Keratinocyte (primary cell): ENCODE measurements at regions not wholly inside any gene's neighbourhood (a gene's known extent, or its start where the extent isn't known, plus 50 kb on each side); places are given as distances from the start of the nearest gene placed in this dataset.

Experiments
- EZH2 ChIP-seq: IDR thresholded peaks from one replicate; pipeline ENCODE4 v1.6.1; 2012; ENCODE audit warnings: inconsistent platforms, mild to moderate bottlenecking, low read length, moderate library complexity
- TF ChIP-seq, protein P1 (sequence below), 3 experiments: IDR thresholded peaks in 1 of 3; conservative IDR thresholded peaks in 1 of 3; optimal IDR thresholded peaks in 1 of 3; 2 replicates in 2 of 3; 3 replicates in 1 of 3; pipeline versions ENCODE3 to v1.5.1; 2011; ENCODE audit warnings: low read length in 3 of 3, mild to moderate bottlenecking in 3 of 3, moderate library complexity in 2 of 3, control low read depth in 1 of 3, inconsistent platforms in 1 of 3; ENCODE audit not compliant: insufficient read depth in 2 of 3; ENCODE audit errors: extremely low read depth in 1 of 3

DNA sequence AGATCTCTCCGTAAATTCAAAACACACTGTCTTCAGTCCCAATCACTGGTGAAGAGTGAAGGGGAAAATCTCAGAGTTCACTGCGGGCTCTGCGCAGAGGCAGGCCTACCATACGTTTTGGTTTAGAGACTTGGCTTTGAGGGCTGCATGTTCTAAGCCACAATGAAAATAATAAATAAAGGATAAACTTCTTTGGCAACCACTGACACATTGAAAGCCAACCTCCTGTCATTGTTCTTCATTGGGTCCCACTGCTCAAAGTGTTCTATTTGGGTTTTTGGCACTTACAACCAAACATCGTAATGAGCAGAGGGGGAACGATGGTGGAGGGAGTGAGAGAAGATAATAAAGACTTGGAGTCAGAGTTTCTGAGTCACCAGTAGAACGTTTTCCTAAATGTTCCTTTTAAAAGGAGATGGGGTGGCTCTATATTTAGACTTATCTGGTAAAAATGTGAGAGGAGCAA lies 472.9 kb downstream of the SOX6 start:
- no peak for TF ChIP-seq EZH2
- TF ChIP-seq, protein P1, sequence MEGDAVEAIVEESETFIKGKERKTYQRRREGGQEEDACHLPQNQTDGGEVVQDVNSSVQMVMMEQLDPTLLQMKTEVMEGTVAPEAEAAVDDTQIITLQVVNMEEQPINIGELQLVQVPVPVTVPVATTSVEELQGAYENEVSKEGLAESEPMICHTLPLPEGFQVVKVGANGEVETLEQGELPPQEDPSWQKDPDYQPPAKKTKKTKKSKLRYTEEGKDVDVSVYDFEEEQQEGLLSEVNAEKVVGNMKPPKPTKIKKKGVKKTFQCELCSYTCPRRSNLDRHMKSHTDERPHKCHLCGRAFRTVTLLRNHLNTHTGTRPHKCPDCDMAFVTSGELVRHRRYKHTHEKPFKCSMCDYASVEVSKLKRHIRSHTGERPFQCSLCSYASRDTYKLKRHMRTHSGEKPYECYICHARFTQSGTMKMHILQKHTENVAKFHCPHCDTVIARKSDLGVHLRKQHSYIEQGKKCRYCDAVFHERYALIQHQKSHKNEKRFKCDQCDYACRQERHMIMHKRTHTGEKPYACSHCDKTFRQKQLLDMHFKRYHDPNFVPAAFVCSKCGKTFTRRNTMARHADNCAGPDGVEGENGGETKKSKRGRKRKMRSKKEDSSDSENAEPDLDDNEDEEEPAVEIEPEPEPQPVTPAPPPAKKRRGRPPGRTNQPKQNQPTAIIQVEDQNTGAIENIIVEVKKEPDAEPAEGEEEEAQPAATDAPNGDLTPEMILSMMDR (optimal IDR thresholded peaks at IDR 0.05 in 1 of 3, IDR thresholded peaks at IDR 0.05 in 1 of 3, conservative IDR thresholded peaks at IDR 0.05 in 1 of 3; ENCODE audit: extremely low read depth in 1 of 3, insufficient read depth in 2 of 3, low read length in 3 of 3), result no peak
